H1 (cell line): ENCODE measurements at regions not wholly inside any gene's neighbourhood (a gene's known extent, or its start where the extent isn't known, plus 50 kb on each side); places are given as distances from the start of the nearest gene placed in this dataset.
"Not testable (repeated sequence)": the region's sequence is repeated elsewhere in the genome, so short reads cannot be mapped to it uniquely, and the experiment has no call there.

Experiments
- CTCF ChIA-PET: fragments of 300-600 bp; sonication (Branson Sonifier 250); formaldehyde crosslinking; loops from one replicate; lab custom pipeline; 2021; ENCODE audit not compliant: partially characterized antibody; lab: Charles Lee
- POLR2A ChIA-PET: fragments of 300-600 bp; sonication (Branson Sonifier 250); formaldehyde crosslinking; loops from one replicate; lab custom pipeline; 2021; ENCODE audit warnings: inconsistent platforms; ENCODE audit not compliant: partially characterized antibody; lab: Charles Lee
- DNase-seq, 2 experiments: peaks; one replicate each; pipeline versions ENCODE4 v3.0.0 to v3.0.0-alpha.2; 2010 to 2022; ENCODE audit warnings: low spot score in 2 of 2, low read depth in 1 of 2, mixed read lengths in 1 of 2
- FAIRE-seq: peaks from 2 replicates; lab custom pipeline; 2011; peaks lifted over from hg19 to GRCh38; lab: Jason Lieb, UNC
- H2AFZ ChIP-seq: 2 replicates; pipeline ENCODE4 v1.8.1; 2012; ENCODE audit warnings: low read length, inconsistent platforms
- H2AK5ac ChIP-seq: 2 replicates; pipeline ENCODE4 v1.6.1; 2013; ENCODE audit warnings: low read depth, low read length
- H2BK120ac ChIP-seq: replicated peaks from 2 replicates; pipeline ENCODE3; 2013; ENCODE audit warnings: low read depth, low read length, inconsistent platforms
- H2BK12ac ChIP-seq: 2 replicates; pipeline ENCODE4 v1.6.1; 2013; ENCODE audit warnings: low read depth, low read length
- H2BK15ac ChIP-seq: 2 replicates; pipeline ENCODE4 v1.6.1; 2013; ENCODE audit warnings: low read length
- H2BK20ac ChIP-seq: 2 replicates; pipeline ENCODE4 v1.6.1; 2013; ENCODE audit warnings: low read length
- H2BK5ac ChIP-seq: 2 replicates; pipeline ENCODE4 v1.6.1; 2013; ENCODE audit warnings: low read depth, low read length
- H3K14ac ChIP-seq: 2 replicates; pipeline ENCODE4 v1.6.1; 2013; ENCODE audit warnings: inconsistent platforms; ENCODE audit not compliant: insufficient read length
- H3K18ac ChIP-seq: 2 replicates; pipeline ENCODE4 v1.6.1; 2013; ENCODE audit warnings: low read length; ENCODE audit errors: extremely low read depth
- H3K23ac ChIP-seq: 2 replicates; pipeline ENCODE4 v1.6.1; 2013; ENCODE audit warnings: inconsistent platforms; ENCODE audit not compliant: insufficient read length
- H3K23me2 ChIP-seq: 2 replicates; pipeline ENCODE4 v1.6.1; 2013; ENCODE audit warnings: low read depth, low read length
- H3K27ac ChIP-seq: 2 replicates; pipeline ENCODE4 v1.6.1; 2011; ENCODE audit warnings: low read depth, low read length, inconsistent platforms
- H3K27me3 ChIP-seq, 4 experiments: replicated peaks in 1 of 4; 1 replicate in 1 of 4; 2 replicates in 3 of 4; pipeline versions ENCODE4 v1.6.1 to v1.8.1; 2011 to 2013; ENCODE audit warnings: low read length in 3 of 4, mild to moderate bottlenecking in 3 of 4, inconsistent platforms in 2 of 4, mixed read lengths in 2 of 4, moderate library complexity in 1 of 4; ENCODE audit not compliant: control insufficient read depth in 3 of 4, insufficient read depth in 3 of 4; ENCODE audit errors: extremely low read depth in 1 of 4
- H3K36me3 ChIP-seq, 4 experiments: 2 replicates each; pipeline versions ENCODE4 v1.6.1 to v1.8.1; 2011 to 2013; ENCODE audit warnings: mild to moderate bottlenecking in 4 of 4, low read length in 3 of 4, moderate library complexity in 2 of 4, control low read depth in 1 of 4, inconsistent platforms in 1 of 4; ENCODE audit not compliant: insufficient read depth in 4 of 4, control insufficient read depth in 2 of 4
- H3K4ac ChIP-seq: replicated peaks from 2 replicates; pipeline ENCODE3; 2013; ENCODE audit warnings: low read length, low read depth, mixed read lengths, inconsistent platforms; ENCODE audit not compliant: insufficient read length
- H3K4me1 ChIP-seq, 4 experiments: replicated peaks in 1 of 4; 1 replicate in 1 of 4; 2 replicates in 3 of 4; pipeline versions ENCODE4 v1.6.1 to v1.8.1; 2011 to 2013; ENCODE audit warnings: low read length in 3 of 4, inconsistent platforms in 2 of 4, mixed read lengths in 1 of 4; ENCODE audit not compliant: insufficient read depth in 4 of 4, control insufficient read depth in 3 of 4
- H3K4me2 ChIP-seq, 2 experiments: 2 replicates each; pipeline versions ENCODE4 v1.6.1 to v1.8.1; 2011 to 2013; ENCODE audit warnings: low read depth in 2 of 2, low read length in 2 of 2, control low read depth in 1 of 2, inconsistent platforms in 1 of 2, mild to moderate bottlenecking in 1 of 2; ENCODE audit not compliant: insufficient read depth in 1 of 2
- H3K4me3 ChIP-seq, 4 experiments: fragments of 200-600, 300-600 bp in 1 of 4; sonication (generic), shearing (Covaris generic), sonication (Bioruptor Twin) in 1 of 4; 2 replicates each; pipeline versions ENCODE4 v1.5.1 to v1.8.1; 2011 to 2016; ENCODE audit warnings: low read length in 4 of 4, low read depth in 3 of 4, control low read depth in 2 of 4, inconsistent platforms in 2 of 4, mild to moderate bottlenecking in 2 of 4, mixed read lengths in 1 of 4, moderate library complexity in 1 of 4; ENCODE audit not compliant: insufficient read depth in 2 of 4; ENCODE audit errors: extremely low read depth in 1 of 4
- H3K56ac ChIP-seq: replicated peaks from 2 replicates; pipeline ENCODE3; 2013; ENCODE audit warnings: low read depth, mild to moderate bottlenecking, mixed read lengths, low read length, inconsistent platforms; ENCODE audit not compliant: insufficient read length
- H3K79me1 ChIP-seq: 2 replicates; pipeline ENCODE4 v1.6.1; 2013; ENCODE audit warnings: low read depth, low read length, control low read depth
- H3K79me2 ChIP-seq, 2 experiments: 2 replicates each; pipeline versions ENCODE4 v1.6.1 to v1.8.1; 2012 to 2013; ENCODE audit warnings: low read length in 2 of 2, mild to moderate bottlenecking in 2 of 2, inconsistent platforms in 1 of 2; ENCODE audit not compliant: insufficient read depth in 2 of 2, control insufficient read depth in 1 of 2
- H3K9ac ChIP-seq, 4 experiments: replicated peaks in 1 of 4; 1 replicate in 1 of 4; 2 replicates in 3 of 4; pipeline versions ENCODE4 v1.6.1 to v1.8.1; 2011 to 2013; ENCODE audit warnings: low read depth in 3 of 4, low read length in 3 of 4, control low read depth in 2 of 4, mild to moderate bottlenecking in 2 of 4, moderate library complexity in 2 of 4, inconsistent platforms in 1 of 4; ENCODE audit errors: extremely low read depth in 1 of 4
- H3K9me3 ChIP-seq, 2 experiments: 2 replicates each; pipeline versions ENCODE4 v1.6.1 to v1.8.1; 2012 to 2013; ENCODE audit warnings: mild to moderate bottlenecking in 2 of 2, moderate library complexity in 2 of 2, control low read depth in 1 of 2, inconsistent platforms in 1 of 2, low read depth in 1 of 2, low read length in 1 of 2, mixed read lengths in 1 of 2; ENCODE audit not compliant: insufficient read depth in 2 of 2
- H4K20me1 ChIP-seq, 2 experiments: replicated peaks in 1 of 2; 2 replicates each; pipeline versions ENCODE3 to v1.8.1; 2011 to 2013; ENCODE audit warnings: inconsistent platforms in 2 of 2, low read length in 2 of 2, mild to moderate bottlenecking in 1 of 2; ENCODE audit not compliant: insufficient read depth in 2 of 2, control insufficient read depth in 1 of 2
- H4K5ac ChIP-seq: 2 replicates; pipeline ENCODE4 v1.6.1; 2013; ENCODE audit warnings: low read length, low read depth, mixed read lengths, inconsistent platforms; ENCODE audit not compliant: insufficient read length
- H4K8ac ChIP-seq: 2 replicates; pipeline ENCODE4 v1.8.0; 2013; ENCODE audit warnings: mild to moderate bottlenecking, moderate library complexity, low read length, inconsistent platforms; ENCODE audit not compliant: insufficient read depth; ENCODE audit errors: extremely low read depth
- H4K91ac ChIP-seq: replicated peaks from 2 replicates; pipeline ENCODE3; 2013; ENCODE audit warnings: low read length, mixed read lengths, inconsistent platforms; ENCODE audit not compliant: insufficient read length
- ASH2L ChIP-seq: fragments of 200-600, 300-600 bp; sonication (generic); IDR thresholded peaks from one replicate; pipeline ENCODE4 v1.7.1; 2017; ENCODE audit warnings: low read length
- RBBP5 ChIP-seq: IDR thresholded peaks from 2 replicates; pipeline ENCODE4 v1.7.1; 2012; ENCODE audit warnings: low read depth, mild to moderate bottlenecking, inconsistent platforms, low read length, moderate library complexity, borderline replicate concordance
- TBP ChIP-seq: IDR thresholded peaks from 2 replicates; pipeline ENCODE4 v1.6.1; 2011; ENCODE audit warnings: low read depth, low read length, improper control_type of control experiment
- whole genome bisulfite sequencing, 2 experiments: shearing (Covaris generic) in 1 of 2; methylation state at CpG; one replicate each; pipeline versions ENCODE4 v1.1.6 to v1.1.7; 2013 to 2015; ENCODE audit warnings: low lambda C conversion rate in 2 of 2, mixed read lengths in 2 of 2, inconsistent platforms in 1 of 2, low coverage in 1 of 2, missing lambda C conversion rate in 1 of 2; ENCODE audit not compliant: insufficient replicate concordance in 2 of 2, insufficient coverage in 1 of 2, insufficient read length in 1 of 2; ENCODE audit errors: extremely low coverage in 1 of 2, missing lambda C conversion rate in 1 of 2; 5-methylcytosine and 5-hydroxymethylcytosine counted together

DNA sequence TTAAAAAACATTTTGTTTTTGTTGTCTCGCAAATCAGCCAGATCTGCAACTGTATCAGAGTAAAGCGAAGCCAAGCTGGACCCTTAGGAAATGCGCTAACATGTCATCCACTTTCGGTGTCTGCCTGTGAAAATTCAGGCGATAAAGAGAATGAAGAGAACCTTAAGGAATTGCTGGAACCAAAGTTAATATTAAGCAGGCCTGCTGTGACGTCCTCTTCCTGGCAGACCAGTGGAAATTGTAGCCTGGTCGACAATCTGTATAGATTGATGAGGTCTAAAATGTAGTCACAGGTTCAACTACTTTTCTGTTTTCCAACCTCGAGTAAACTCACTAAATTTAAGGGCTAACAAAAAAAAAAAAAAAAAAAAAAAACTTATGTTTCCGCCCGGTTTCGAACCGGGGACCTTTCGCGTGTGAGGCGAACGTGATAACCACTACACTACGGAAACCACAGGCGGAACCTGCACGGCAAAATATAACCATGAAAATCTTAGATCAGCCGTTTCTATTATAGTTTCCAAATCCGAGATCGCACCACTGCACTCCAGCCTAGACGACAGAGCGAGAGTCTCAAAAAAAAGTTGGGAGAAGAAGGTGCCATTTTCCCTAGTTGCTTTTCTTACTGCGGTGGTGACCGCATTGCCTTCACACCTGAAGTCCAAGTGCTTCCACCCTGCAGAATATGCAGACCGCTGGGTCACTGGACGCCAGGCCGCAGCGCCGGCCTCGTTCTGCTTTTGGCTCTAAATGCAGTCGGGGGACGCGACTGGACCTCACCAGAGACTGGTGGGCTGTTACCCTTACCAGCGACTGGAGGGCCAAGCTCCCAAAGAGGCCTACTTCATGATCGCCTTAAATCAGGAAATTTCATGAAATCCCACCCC, 131.0 kb downstream of the PPIAL4A start:
- H3K4ac ChIP-seq, H4K8ac ChIP-seq, H3K27me3 ChIP-seq, H3K4me1 ChIP-seq, H2BK20ac ChIP-seq, H3K14ac ChIP-seq, H2AFZ ChIP-seq, H3K36me3 ChIP-seq, CTCF ChIA-PET, H3K56ac ChIP-seq, H2BK15ac ChIP-seq, H3K23ac ChIP-seq, H2BK120ac ChIP-seq, H3K23me2 ChIP-seq, H3K79me1 ChIP-seq, H3K18ac ChIP-seq, H3K9ac ChIP-seq, POLR2A ChIA-PET, H3K27ac ChIP-seq, H2BK5ac ChIP-seq, H4K20me1 ChIP-seq, FAIRE-seq, H4K5ac ChIP-seq, H2BK12ac ChIP-seq, H4K91ac ChIP-seq, H3K9me3 ChIP-seq, H2AK5ac ChIP-seq, H3K79me2 ChIP-seq: not testable (repeated sequence)
- peak in 1 of 2 experiments; percentile 84 for DNase-seq
- H3K4me3 ChIP-seq = peak overlapping the region; percentile 43 to 59 (median 48); a peak in 7 of 8 replicates
- WGBS, 2 experiments = 1% methylated on average over 16 of the region's 37 CpGs; no CpG with 5 or more reads in 1 of the 2 experiments
- TF ChIP-seq TBP (peak; percentile 96), RBBP5 (0 out of 2 replicates have a peak, but pooled peaks have one; percentile 46), ASH2L (peak; percentile 54)
- H3K4me2 ChIP-seq = peak overlapping the region; percentile 49 to 57; a peak in 1 of 4 replicates
